Neuronal stem cell (in vitro differentiated cells): ENCODE measurements at regions not wholly inside any gene's neighbourhood (a gene's known extent, or its start where the extent isn't known, plus 50 kb on each side); places are given as distances from the start of the nearest gene placed in this dataset.
A peak's percentile ranks its signal among the peaks of the same experiment; 100 is the strongest.

ENCODE experiments used
- DNase-seq: peaks from one replicate; pipeline ENCODE4 v3.0.0-alpha.2; 2013; ENCODE audit warnings: low spot score
- H2AFZ ChIP-seq: one replicate; pipeline ENCODE4 v1.6.1; 2013; ENCODE audit warnings: mild to moderate bottlenecking, low read length, inconsistent platforms
- H2AK5ac ChIP-seq: 2 replicates; pipeline ENCODE4 v1.6.1; 2013; ENCODE audit warnings: low read depth, mild to moderate bottlenecking, inconsistent platforms, low read length, moderate library complexity, mixed read lengths
- H2BK120ac ChIP-seq: 2 replicates; pipeline ENCODE4 v1.6.1; 2013; ENCODE audit warnings: low read depth, mild to moderate bottlenecking, inconsistent platforms, low read length, moderate library complexity, mixed read lengths
- H2BK12ac ChIP-seq: one replicate; pipeline ENCODE4 v1.6.1; 2013; ENCODE audit warnings: low read length, inconsistent platforms
- H2BK15ac ChIP-seq: 2 replicates; pipeline ENCODE4 v1.6.1; 2013; ENCODE audit warnings: mild to moderate bottlenecking, low read length, inconsistent platforms, mixed read lengths
- H2BK5ac ChIP-seq: one replicate; pipeline ENCODE4 v1.6.1; 2013; ENCODE audit warnings: inconsistent platforms, mild to moderate bottlenecking, low read length, moderate library complexity
- H3K14ac ChIP-seq: one replicate; pipeline ENCODE4 v1.6.1; 2013; ENCODE audit warnings: low read length, inconsistent platforms
- H3K18ac ChIP-seq: 2 replicates; pipeline ENCODE4 v1.6.1; 2013; ENCODE audit warnings: low read length, inconsistent platforms
- H3K23ac ChIP-seq: 2 replicates; pipeline ENCODE4 v1.6.1; 2013; ENCODE audit warnings: low read depth, mild to moderate bottlenecking, mixed read lengths, low read length, inconsistent platforms; ENCODE audit not compliant: poor library complexity
- H3K27ac ChIP-seq: replicated peaks from 3 replicates; pipeline ENCODE4 v1.5.1; 2013; ENCODE audit warnings: low read length, inconsistent platforms
- H3K27me3 ChIP-seq, 3 experiments: 2 replicates each; pipeline ENCODE4 v1.6.1; 2013; ENCODE audit warnings: low read length in 3 of 3, mild to moderate bottlenecking in 2 of 3, inconsistent platforms in 1 of 3, low read depth in 1 of 3, mixed read lengths in 1 of 3, moderate library complexity in 1 of 3; ENCODE audit not compliant: control insufficient read depth in 3 of 3, insufficient read depth in 3 of 3
- H3K36me3 ChIP-seq, 2 donors: replicated peaks in 1 of 2; 2 replicates each; pipeline ENCODE4 v1.6.1; 2013; ENCODE audit warnings: low read length in 2 of 2; ENCODE audit not compliant: control insufficient read depth in 2 of 2, insufficient read depth in 2 of 2
- H3K4ac ChIP-seq: 2 replicates; pipeline ENCODE4 v1.6.1; 2013; ENCODE audit warnings: inconsistent platforms, mild to moderate bottlenecking, low read length, moderate library complexity
- H3K4me1 ChIP-seq, 2 donors: 1 replicate in 1 of 2; 2 replicates in 1 of 2; pipeline ENCODE4 v1.6.1; 2013; ENCODE audit warnings: low read length in 2 of 2, low read depth in 1 of 2; ENCODE audit not compliant: control insufficient read depth in 2 of 2, insufficient read depth in 1 of 2
- H3K4me2 ChIP-seq: one replicate; pipeline ENCODE4 v1.6.1; 2013; ENCODE audit warnings: mild to moderate bottlenecking, low read length, inconsistent platforms; ENCODE audit not compliant: insufficient read depth, poor library complexity, severe bottlenecking
- H3K4me3 ChIP-seq, 2 donors: 2 replicates each; pipeline ENCODE4 v1.5.1; 2013; ENCODE audit warnings: low read length in 2 of 2, mild to moderate bottlenecking in 2 of 2, inconsistent platforms in 1 of 2, moderate library complexity in 1 of 2
- H3K79me1 ChIP-seq: one replicate; pipeline ENCODE4 v1.6.1; 2013; ENCODE audit warnings: low read depth, mild to moderate bottlenecking, inconsistent platforms, low read length, moderate library complexity
- H3K9ac ChIP-seq: one replicate; pipeline ENCODE4 v1.6.1; 2013; ENCODE audit warnings: mild to moderate bottlenecking, low read depth, low read length, inconsistent platforms; ENCODE audit not compliant: poor library complexity
- H3K9me3 ChIP-seq, 2 donors: replicated peaks in 1 of 2; 2 replicates each; pipeline versions ENCODE3 to v1.6.1; 2013; ENCODE audit warnings: low read length in 2 of 2, mild to moderate bottlenecking in 2 of 2, inconsistent platforms in 1 of 2, low read depth in 1 of 2, mixed read lengths in 1 of 2, moderate library complexity in 1 of 2; ENCODE audit not compliant: control insufficient read depth in 2 of 2, insufficient read depth in 1 of 2
- H4K8ac ChIP-seq: one replicate; pipeline ENCODE4 v1.6.1; 2013; ENCODE audit warnings: low read depth, mild to moderate bottlenecking, inconsistent platforms, low read length, moderate library complexity
- H4K91ac ChIP-seq: one replicate; pipeline ENCODE4 v1.6.1; 2013; ENCODE audit warnings: low read length, low read depth, mild to moderate bottlenecking, inconsistent platforms; ENCODE audit not compliant: poor library complexity
- WGBS, 2 donors: extraction: QIAGEN DNeasy Blood & Tissue Kit; methylation state at CpG; one replicate each; pipeline ENCODE4 v1.1.7; 2013; ENCODE audit warnings: missing lambda C conversion rate in 2 of 2, mixed read lengths in 1 of 2; ENCODE audit not compliant: insufficient read length in 2 of 2, insufficient replicate concordance in 1 of 2; ENCODE audit errors: extremely low coverage in 2 of 2; 5-methylcytosine and 5-hydroxymethylcytosine counted together

DNA sequence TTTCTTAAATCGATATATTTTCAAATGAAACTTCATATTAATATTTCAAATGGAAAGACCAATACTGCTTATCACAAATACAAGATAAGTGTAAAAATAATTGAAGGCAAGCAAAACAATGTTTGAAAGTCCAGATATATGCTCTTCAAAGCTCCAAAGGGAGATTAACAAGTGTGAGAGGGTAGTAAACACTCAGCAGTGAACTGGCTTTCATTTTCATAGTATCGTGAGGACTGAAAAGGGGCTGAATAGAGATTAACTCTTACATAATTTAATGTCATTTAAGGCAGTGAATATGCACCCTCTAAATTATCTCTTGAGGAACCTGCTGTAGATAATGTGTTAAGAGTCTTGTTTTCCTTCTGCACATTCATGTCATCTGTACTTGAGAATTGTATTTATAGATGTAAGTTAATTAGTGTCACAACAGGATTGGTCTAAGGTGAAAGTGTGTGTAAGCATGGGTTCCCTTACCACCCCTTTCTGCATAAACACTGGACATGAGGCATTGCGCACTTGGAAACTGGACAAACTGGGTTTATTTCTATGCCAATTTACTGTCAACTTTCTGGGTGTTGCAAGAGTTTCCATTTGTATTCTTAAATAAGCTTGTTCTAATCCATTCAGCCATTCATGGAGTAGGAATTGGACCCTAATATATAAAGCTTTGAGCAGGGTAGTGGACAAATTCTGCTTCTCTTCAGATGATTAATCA is 76.7 kb upstream of the SESTD1 start:
- Histone ChIP-seq H3K9ac (no peak overlapping the region), H2BK5ac (no peak overlapping the region), H3K36me3 (no peaks in the 10 kb centered on the region), H3K14ac (no peak overlapping the region), H3K27me3 (no peaks in the 10 kb centered on the region), H3K79me1 (no peaks in the 10 kb centered on the region), H3K4ac (no peak overlapping the region), H3K23ac (no peak overlapping the region), H2BK15ac (no peak overlapping the region), H3K9me3 (no peaks in the 10 kb centered on the region), H2AK5ac (no peak overlapping the region), H2BK12ac (no peak overlapping the region), H4K91ac (no peak overlapping the region), H3K27ac (no peak overlapping the region), H2BK120ac (no peak overlapping the region), H2AFZ (no peak overlapping the region), H3K4me1 (peaks cover 7% of the 10 kb centered on the region in 2 donors), H3K4me2 (no peak overlapping the region), H4K8ac (no peak overlapping the region), H3K4me3 (no peak overlapping the region), H3K18ac (no peak overlapping the region)
- WGBS, 2 donors, result 100% methylated on average over 1 of the region's 3 CpGs
- no peak for DNase-seq

DNA sequence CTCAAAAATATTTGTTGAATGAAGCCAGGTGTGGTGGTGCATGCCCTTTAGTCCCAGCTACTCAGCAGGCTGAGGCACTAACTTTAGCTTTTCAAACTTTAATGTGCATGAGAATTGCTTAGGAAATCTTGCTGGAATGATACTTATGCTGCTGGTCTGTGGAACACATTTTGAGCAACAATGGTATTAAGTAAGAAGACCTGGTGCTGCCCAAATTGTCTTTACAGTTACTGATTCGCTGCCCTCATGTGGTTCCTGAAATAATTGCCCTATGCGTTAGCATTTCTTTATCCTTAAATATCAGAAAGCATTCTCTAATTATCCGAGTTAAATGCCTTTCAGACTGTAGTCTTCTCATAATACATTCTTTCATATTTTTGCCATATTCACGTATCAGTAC is 76.0 kb upstream of the SESTD1 start:
- no peaks in the 10 kb centered on the region for H3K79me1 ChIP-seq
- no peak overlapping the region for H4K8ac ChIP-seq
- no peak overlapping the region for H4K91ac ChIP-seq
- H3K4me2 ChIP-seq, result no peak overlapping the region
- no peak overlapping the region for H3K23ac ChIP-seq
- H3K4ac ChIP-seq, result no peak overlapping the region
- no peak overlapping the region for H2AFZ ChIP-seq
- H3K14ac ChIP-seq, result no peak overlapping the region
- no peak overlapping the region for H2BK120ac ChIP-seq
- no peak overlapping the region for H2BK15ac ChIP-seq
- H3K4me3 ChIP-seq, result no peak overlapping the region
- no peak overlapping the region for H3K27ac ChIP-seq
- H3K36me3 ChIP-seq, result no peaks in the 10 kb centered on the region
- H3K9ac ChIP-seq, result no peak overlapping the region
- no peak overlapping the region for H2BK12ac ChIP-seq
- H3K4me1 ChIP-seq, result peaks cover 9 to 12% of the 10 kb centered on the region in 2 donors
- no peak overlapping the region for H2BK5ac ChIP-seq
- H3K9me3 ChIP-seq, result no peaks in the 10 kb centered on the region
- H2AK5ac ChIP-seq, result no peak overlapping the region
- 100% methylated on average over 1 of the region's 4 CpGs for WGBS, 2 donors
- H3K18ac ChIP-seq, result no peak overlapping the region
- no peak for DNase-seq
- no peaks in the 10 kb centered on the region for H3K27me3 ChIP-seq

DNA sequence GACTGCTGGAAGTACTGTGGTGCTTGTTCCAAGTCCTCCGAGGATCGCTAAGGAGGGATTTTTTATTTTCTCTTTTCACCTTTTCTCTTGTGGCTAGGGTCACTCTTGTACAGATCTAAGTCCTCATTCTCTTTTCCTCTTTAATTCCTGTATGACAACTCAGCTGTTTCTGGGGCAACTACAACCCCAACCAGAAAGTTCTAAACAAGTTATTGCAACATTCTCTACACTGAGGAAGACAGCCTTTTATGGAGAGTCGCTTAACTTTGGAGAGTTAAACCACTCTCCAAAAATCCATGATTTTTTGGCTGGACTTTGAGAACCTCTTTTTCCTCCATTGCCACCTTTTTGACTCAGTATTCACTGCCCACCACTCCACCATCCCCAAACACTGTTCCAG is 74.0 kb upstream of the SESTD1 start:
- no CpG with 5 or more reads among the region's 3 CpGs for WGBS, 2 donors
- no peak overlapping the region for H3K18ac ChIP-seq
- no peak overlapping the region for H4K91ac ChIP-seq
- H2AK5ac ChIP-seq, result no peak overlapping the region
- no peak overlapping the region for H3K4ac ChIP-seq
- peaks cover 9 to 23% of the 10 kb centered on the region in 2 donors for H3K4me1 ChIP-seq
- no peak overlapping the region for H3K27ac ChIP-seq
- H3K4me2 ChIP-seq, result no peak overlapping the region
- H2AFZ ChIP-seq, result no peak overlapping the region
- no peak overlapping the region for H2BK120ac ChIP-seq
- H3K9ac ChIP-seq, result no peak overlapping the region
- no peak overlapping the region for H2BK15ac ChIP-seq
- H3K9me3 ChIP-seq, result no peaks in the 10 kb centered on the region
- no peaks in the 10 kb centered on the region for H3K36me3 ChIP-seq
- H2BK12ac ChIP-seq, result no peak overlapping the region
- no peak overlapping the region for H4K8ac ChIP-seq
- no peak overlapping the region for H3K4me3 ChIP-seq
- no peak for DNase-seq
- H3K27me3 ChIP-seq, result no peaks in the 10 kb centered on the region
- H3K79me1 ChIP-seq, result no peaks in the 10 kb centered on the region
- no peak overlapping the region for H3K23ac ChIP-seq
- no peak overlapping the region for H3K14ac ChIP-seq
- no peak overlapping the region for H2BK5ac ChIP-seq

DNA sequence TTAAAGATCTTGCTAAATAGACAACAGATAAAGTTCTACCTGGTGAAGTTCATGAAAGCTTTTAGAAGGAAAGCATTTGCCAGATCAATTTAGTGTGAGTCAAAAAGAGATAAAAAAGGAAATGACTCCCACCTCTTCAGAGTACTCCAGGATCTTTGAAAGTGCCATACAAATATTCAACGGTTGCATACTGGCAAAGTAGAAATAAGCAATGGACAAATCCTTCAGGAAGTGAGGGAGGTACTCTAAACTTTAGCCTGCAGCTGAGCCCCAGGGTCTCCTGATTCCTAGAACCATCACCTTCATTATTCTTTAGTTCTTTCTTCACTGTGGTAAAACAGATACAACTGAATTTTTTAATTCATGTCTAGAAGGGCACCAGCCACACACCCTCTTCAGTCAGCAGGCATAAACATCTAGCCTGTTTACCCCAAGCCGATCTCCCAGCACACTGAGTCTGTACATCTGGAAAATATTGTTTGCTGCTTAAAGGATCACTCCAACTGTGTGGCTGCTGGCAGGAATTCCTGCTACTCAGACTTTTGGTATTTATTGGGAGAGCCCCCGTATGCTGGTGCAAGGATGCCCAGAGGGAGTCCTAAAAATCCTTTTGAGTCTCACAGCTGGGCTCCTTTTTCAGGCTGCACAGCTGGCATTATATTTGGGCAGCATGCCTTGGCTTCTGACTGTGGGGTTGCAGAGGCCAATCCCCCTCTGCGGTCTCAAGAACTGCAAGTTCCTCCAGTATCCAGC is 72.3 kb upstream of the SESTD1 start:
- Histone ChIP-seq H2BK12ac (no peak overlapping the region), H3K4me3 (no peak overlapping the region), H4K91ac (no peak overlapping the region), H3K79me1 (no peaks in the 10 kb centered on the region), H2BK15ac (no peak overlapping the region), H3K23ac (no peak overlapping the region), H3K18ac (peak overlapping the region; percentile 44), H3K27ac (no peak overlapping the region), H4K8ac (no peak overlapping the region), H3K4me1 (peaks cover 9 to 23% of the 10 kb centered on the region in 2 donors), H3K4me2 (no peak overlapping the region), H3K9ac (no peak overlapping the region), H3K9me3 (no peaks in the 10 kb centered on the region), H3K27me3 (no peaks in the 10 kb centered on the region), H3K36me3 (no peaks in the 10 kb centered on the region), H3K14ac (no peak overlapping the region), H3K4ac (no peak overlapping the region), H2BK120ac (no peak overlapping the region), H2BK5ac (no peak overlapping the region), H2AFZ (peak overlapping the region; percentile 14), H2AK5ac (no peak overlapping the region)
- peak; percentile 29 for DNase-seq
- whole genome bisulfite sequencing, 2 donors, result no CpG with 5 or more reads among the region's 4 CpGs
